Lung (tissue), 11 donors: ENCODE measurements at regions not wholly inside any gene's neighbourhood (a gene's known extent, or its start where the extent isn't known, plus 50 kb on each side); places are given as distances from the start of the nearest gene placed in this dataset.

Experiments used
- ATAC-seq: fragments of 200-7000 bp; cut with Tn5 transposase; one replicate; pipeline ENCODE4 v1.9.1; 2020; ENCODE audit warnings: moderate number of reproducible peaks; ENCODE audit not compliant: insufficient read depth, low FRiP score
- DNase-seq, 3 donors: peaks; one replicate each; pipeline ENCODE4 v3.0.0-alpha.2; 2013 to 2017
- H3K27ac ChIP-seq, 2 donors: one replicate each; pipeline ENCODE4 v1.5.1; 2013; ENCODE audit warnings: mild to moderate bottlenecking in 2 of 2, moderate library complexity in 2 of 2, control low read depth in 1 of 2, inconsistent platforms in 1 of 2, low read depth in 1 of 2, low read length in 1 of 2
- H3K27me3 ChIP-seq, 3 donors: one replicate each; pipeline ENCODE4 v1.5.1; 2013; ENCODE audit warnings: low read length in 2 of 3; ENCODE audit not compliant: control insufficient read depth in 3 of 3, insufficient read depth in 3 of 3
- H3K36me3 ChIP-seq, 4 donors: one replicate each; pipeline ENCODE4 v1.5.1; 2013; ENCODE audit warnings: low read length in 4 of 4, mild to moderate bottlenecking in 1 of 4, moderate library complexity in 1 of 4; ENCODE audit not compliant: control insufficient read depth in 4 of 4, insufficient read depth in 4 of 4
- H3K4me1 ChIP-seq, 5 donors: one replicate each; pipeline ENCODE4 v1.5.1; 2013; ENCODE audit warnings: low read length in 5 of 5, mild to moderate bottlenecking in 2 of 5, moderate library complexity in 1 of 5; ENCODE audit not compliant: control insufficient read depth in 5 of 5, insufficient read depth in 5 of 5
- H3K4me3 ChIP-seq: one replicate; pipeline ENCODE4 v1.5.1; 2013; ENCODE audit warnings: mild to moderate bottlenecking, control low read depth, moderate library complexity
- H3K9ac ChIP-seq, 2 donors: one replicate each; pipeline ENCODE4 v1.5.1; 2013; ENCODE audit warnings: low read length in 2 of 2, control low read depth in 1 of 2; ENCODE audit not compliant: insufficient read depth in 1 of 2
- H3K9me3 ChIP-seq, 4 donors: one replicate each; pipeline ENCODE4 v1.5.1; 2013; ENCODE audit warnings: low read length in 3 of 4, mild to moderate bottlenecking in 1 of 4, moderate library complexity in 1 of 4; ENCODE audit not compliant: control insufficient read depth in 4 of 4, insufficient read depth in 3 of 4
- CTCF ChIP-seq: IDR thresholded peaks from 2 replicates; pipeline ENCODE4 v1.5.1; 2012; ENCODE audit warnings: mild to moderate bottlenecking; ENCODE audit errors: control extremely low read depth, extremely low read depth
- WGBS, 2 donors: extraction: QIAGEN DNeasy Blood & Tissue Kit; methylation state at CpG; one replicate each; pipeline ENCODE4 v1.1.7; 2013; 5-methylcytosine and 5-hydroxymethylcytosine counted together
- donor health status: control.
- donor health status: control.
- donor health status: Bipolar disorder and iron deficiency.
- donor health status: healthy.
- donor health status: DM: yes; HTN: yes; CAD: no.

GRCh38 chr22:49490692-49491091, 337.0 kb downstream of the BRD1 start:
- no peak overlapping the region for H3K4me3 ChIP-seq
- no peak for DNase-seq
- TF ChIP-seq CTCF, result no peak
- no peaks in the 10 kb centered on the region for H3K36me3 ChIP-seq
- 89 to 95% methylated on average over 18 of the region's 18 CpGs for WGBS, 2 donors
- ATAC-seq, result no peak
- H3K4me1 ChIP-seq, result no peaks in the 10 kb centered on the region
- H3K9ac ChIP-seq, result no peak overlapping the region
- no peak overlapping the region for H3K27ac ChIP-seq
- H3K9me3 ChIP-seq, result peaks cover 0 to 3% (median 0%) of the 10 kb centered on the region in 4 donors
- H3K27me3 ChIP-seq, result no peaks in the 10 kb centered on the region

GRCh38 chr22:49489821-49490220, 337.9 kb downstream of the BRD1 start:
- Histone ChIP-seq H3K27me3 (no peaks in the 10 kb centered on the region), H3K36me3 (no peaks in the 10 kb centered on the region), H3K4me3 (no peak overlapping the region), H3K27ac (no peak overlapping the region), H3K9ac (no peak overlapping the region), H3K9me3 (peaks cover 0 to 3% (median 0%) of the 10 kb centered on the region in 4 donors), H3K4me1 (no peaks in the 10 kb centered on the region)
- 95 to 98% methylated on average over 7 of the region's 7 CpGs for WGBS, 2 donors
- ATAC-seq (no peak), DNase-seq (no peak)
- no peak for TF ChIP-seq CTCF

DNA sequence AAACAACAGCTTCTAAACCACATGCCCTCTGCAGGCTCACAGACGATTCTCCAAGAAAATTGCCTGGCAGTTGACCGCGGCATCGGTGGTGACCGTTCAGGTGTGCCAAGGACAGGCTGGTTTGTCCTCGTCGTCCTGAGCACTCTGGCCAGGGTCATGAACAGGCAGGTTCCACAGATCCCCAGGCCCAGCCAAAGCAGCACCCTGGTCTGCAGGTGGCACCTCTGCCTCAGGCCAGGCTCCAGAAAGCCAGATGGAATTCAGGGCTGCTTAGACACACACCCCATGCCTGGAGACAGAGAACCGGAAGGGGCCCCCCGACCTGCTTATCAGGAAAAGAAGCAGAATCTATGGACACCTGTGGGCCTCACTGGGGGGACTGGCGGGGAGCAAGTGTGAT, 338.7 kb downstream of the BRD1 start:
- Histone ChIP-seq H3K4me3 (no peak overlapping the region), H3K9me3 (peaks cover 0 to 2% (median 0%) of the 10 kb centered on the region in 4 donors), H3K27me3 (no peaks in the 10 kb centered on the region), H3K4me1 (no peaks in the 10 kb centered on the region), H3K9ac (no peak overlapping the region), H3K27ac (no peak overlapping the region), H3K36me3 (no peaks in the 10 kb centered on the region)
- DNase-seq (no peak), ATAC-seq (no peak)
- WGBS, 2 donors, result 82 to 96% methylated on average over 10 of the region's 10 CpGs
- TF ChIP-seq CTCF, result no peak

- H3K4me3 ChIP-seq, result no peak overlapping the region
- no peaks in the 10 kb centered on the region for H3K9me3 ChIP-seq
- 44 to 76% methylated on average over 11 of the region's 11 CpGs for WGBS, 2 donors
- H3K4me1 ChIP-seq, result no peaks in the 10 kb centered on the region
- H3K27me3 ChIP-seq, result peaks cover 0 to 5% (median 4%) of the 10 kb centered on the region in 3 donors
- ATAC-seq (no peak), DNase-seq (no peak)
- H3K36me3 ChIP-seq, result no peaks in the 10 kb centered on the region
- no peak for TF ChIP-seq CTCF
- no peak overlapping the region for H3K9ac ChIP-seq
- no peak overlapping the region for H3K27ac ChIP-seq
Observed at GRCh38 chr22:49487950-49488349, 339.7 kb downstream of the BRD1 start.
